ENCODE measurements at regions not wholly inside any gene's neighbourhood (a gene's known extent, or its start where the extent isn't known, plus 50 kb on each side); places are given as distances from the start of the nearest gene placed in this dataset.

- no peak for TF ChIP-seq CTCF (IDR thresholded peaks at IDR 0.05)
- TF ChIP-seq POLR2AphosphoS5 (IDR thresholded peaks at IDR 0.05): no peak
- TF ChIP-seq POLR2A (IDR thresholded peaks at IDR 0.05): no peak
Measured at GRCh38 chr6:144341831-144342527, 56.8 kb downstream of the UTRN start.
